HepG2 (cell line): ENCODE measurements at regions not wholly inside any gene's neighbourhood (a gene's known extent, or its start where the extent isn't known, plus 50 kb on each side); places are given as distances from the start of the nearest gene placed in this dataset.

ENCODE experiments used
- ATAC-seq: fragments of 200-7000 bp; cut with Tn5 transposase; 3 replicates; pipeline ENCODE4 v1.9.1; 2020; ENCODE audit warnings: mild to moderate bottlenecking, moderate library complexity
- BruUV-seq: library from RNA; stranded (reverse); fragments of 400-500 nt; replicated peaks from 2 replicates; lab custom pipeline; 2021; lab: Mats Ljungman, UMichigan
- CTCF ChIA-PET: fragments of 300-600 bp; formaldehyde crosslinking; extraction: SDS; loops from one replicate; lab custom pipeline; 2021; ENCODE audit warnings: low total read pairs, inconsistent platforms, low intra/inter-chr PET ratio; lab: Yijun Ruan, JAX
- POLR2A ChIA-PET: fragments of 350-600 bp; sonication (Branson Sonifier 250); formaldehyde crosslinking; loops from one replicate; lab custom pipeline; 2020; ENCODE audit warnings: antibody characterized with exemption, inconsistent platforms; lab: Yijun Ruan, JAX
- DNase-seq: peaks from one replicate; pipeline ENCODE4 v3.0.0-alpha.2; 2015; ENCODE audit warnings: low spot score
- FAIRE-seq: peaks from 3 replicates; lab custom pipeline; 2011; peaks lifted over from hg19 to GRCh38; lab: Jason Lieb, UNC
- H2AFZ ChIP-seq: one replicate; pipeline ENCODE4 v1.6.1; 2011; ENCODE audit warnings: low read length, inconsistent platforms
- H3K27ac ChIP-seq: fragments of 300-600 bp; 3 replicates; pipeline ENCODE4 v1.8.0; 2011; ENCODE audit warnings: mixed run types, mild to moderate bottlenecking, mixed read lengths, low read length, inconsistent platforms; ENCODE audit not compliant: insufficient read depth; ENCODE audit errors: extremely low read length
- H3K27me3 ChIP-seq, 2 experiments: fragments of 200-600 bp in 1 of 2; 2 replicates in 1 of 2; 3 replicates in 1 of 2; pipeline versions ENCODE4 v1.6.0 to v1.8.0; 2011; ENCODE audit warnings: low read length in 2 of 2, mild to moderate bottlenecking in 2 of 2, moderate library complexity in 2 of 2, inconsistent platforms in 1 of 2; ENCODE audit not compliant: insufficient read depth in 2 of 2, control insufficient read depth in 1 of 2
- H3K36me3 ChIP-seq, 2 experiments: fragments of 200-600 bp in 1 of 2; replicated peaks in 1 of 2; 2 replicates in 1 of 2; 3 replicates in 1 of 2; pipeline versions ENCODE4 v1.5.1 to v1.8.0; 2011; ENCODE audit warnings: low read length in 2 of 2, inconsistent platforms in 1 of 2; ENCODE audit not compliant: insufficient read depth in 2 of 2, control insufficient read depth in 1 of 2
- H3K4me1 ChIP-seq: 2 replicates; pipeline ENCODE4 v1.5.1; 2012; ENCODE audit warnings: low read length, inconsistent platforms; ENCODE audit not compliant: insufficient read depth
- H3K4me2 ChIP-seq: 2 replicates; pipeline ENCODE4 v1.6.0; 2011; ENCODE audit warnings: low read depth, low read length, inconsistent platforms
- H3K4me3 ChIP-seq, 3 experiments: fragments of 200-600 bp in 1 of 3; sonication (generic), shearing (Covaris generic) in 1 of 3; replicated peaks in 1 of 3; 2 replicates each; pipeline ENCODE4 v1.5.1; 2011 to 2016; ENCODE audit warnings: low read length in 3 of 3, inconsistent platforms in 2 of 3, low read depth in 2 of 3, mild to moderate bottlenecking in 2 of 3, control low read depth in 1 of 3, mixed read lengths in 1 of 3; ENCODE audit not compliant: insufficient read depth in 1 of 3
- H3K79me2 ChIP-seq: one replicate; pipeline ENCODE4 v1.6.1; 2011; ENCODE audit warnings: low read length, inconsistent platforms; ENCODE audit not compliant: insufficient read depth
- H3K9ac ChIP-seq: 2 replicates; pipeline ENCODE4 v1.6.0; 2011; ENCODE audit warnings: mild to moderate bottlenecking, low read depth, low read length, inconsistent platforms; ENCODE audit not compliant: insufficient read depth
- H3K9me3 ChIP-seq: 2 replicates; pipeline ENCODE4 v1.5.1; 2012; ENCODE audit warnings: mild to moderate bottlenecking, low read length
- H4K20me1 ChIP-seq: 2 replicates; pipeline ENCODE4 v1.6.0; 2011; ENCODE audit warnings: inconsistent platforms, mild to moderate bottlenecking, low read length, moderate library complexity; ENCODE audit not compliant: insufficient read depth
- ATF3 ChIP-seq: sonication (generic); formaldehyde crosslinking; IDR thresholded peaks from 2 replicates; pipeline ENCODE4 v1.4.0; 2020; ENCODE audit warnings: missing genetic modification reagents
- REXO4 ChIP-seq: sonication (generic); formaldehyde crosslinking; IDR thresholded peaks from 2 replicates; pipeline ENCODE4 v1.8.0; 2022; ENCODE audit warnings: missing genetic modification reagents, mild to moderate bottlenecking, borderline replicate concordance
- SNAPC2 ChIP-seq: sonication (generic); formaldehyde crosslinking; IDR thresholded peaks from 2 replicates; pipeline ENCODE4 v1.8.1; 2022; ENCODE audit warnings: mild to moderate bottlenecking, missing genetic modification reagents
- STAG1 ChIP-seq: sonication (generic); formaldehyde crosslinking; IDR thresholded peaks from 2 replicates; pipeline ENCODE4 v1.4.0; 2020; ENCODE audit warnings: missing genetic modification reagents
- ZNF558 ChIP-seq: sonication (generic); formaldehyde crosslinking; IDR thresholded peaks from 2 replicates; pipeline ENCODE4 v1.9.0; 2022; ENCODE audit warnings: mild to moderate bottlenecking, missing genetic modification reagents, borderline replicate concordance
- ZSCAN31 ChIP-seq: sonication (generic); formaldehyde crosslinking; IDR thresholded peaks from 2 replicates; pipeline ENCODE4 v1.5.0; 2020; ENCODE audit warnings: low read depth, mild to moderate bottlenecking, missing genetic modification reagents
- WGBS: methylation state at CpG from one replicate; pipeline ENCODE4 v1.1.6; 2017; ENCODE audit warnings: low lambda C conversion rate; 5-methylcytosine and 5-hydroxymethylcytosine counted together
- in situ Hi-C: cut with HindIII; loops from 2 replicates; pipeline ENCODE4 v1.10.0; 2017; ENCODE audit warnings: low pct_unique_long_range_greater_than_20kb; ENCODE audit not compliant: extremely low pct_ligation_motif_present
- intact Hi-C: fragments of 100-400 bp; cut with micrococcal nuclease; formaldehyde crosslinking; loops from one replicate; pipeline ENCODE4 v1.10.0; 2022; ENCODE audit not compliant: unreplicated experiment

DNA sequence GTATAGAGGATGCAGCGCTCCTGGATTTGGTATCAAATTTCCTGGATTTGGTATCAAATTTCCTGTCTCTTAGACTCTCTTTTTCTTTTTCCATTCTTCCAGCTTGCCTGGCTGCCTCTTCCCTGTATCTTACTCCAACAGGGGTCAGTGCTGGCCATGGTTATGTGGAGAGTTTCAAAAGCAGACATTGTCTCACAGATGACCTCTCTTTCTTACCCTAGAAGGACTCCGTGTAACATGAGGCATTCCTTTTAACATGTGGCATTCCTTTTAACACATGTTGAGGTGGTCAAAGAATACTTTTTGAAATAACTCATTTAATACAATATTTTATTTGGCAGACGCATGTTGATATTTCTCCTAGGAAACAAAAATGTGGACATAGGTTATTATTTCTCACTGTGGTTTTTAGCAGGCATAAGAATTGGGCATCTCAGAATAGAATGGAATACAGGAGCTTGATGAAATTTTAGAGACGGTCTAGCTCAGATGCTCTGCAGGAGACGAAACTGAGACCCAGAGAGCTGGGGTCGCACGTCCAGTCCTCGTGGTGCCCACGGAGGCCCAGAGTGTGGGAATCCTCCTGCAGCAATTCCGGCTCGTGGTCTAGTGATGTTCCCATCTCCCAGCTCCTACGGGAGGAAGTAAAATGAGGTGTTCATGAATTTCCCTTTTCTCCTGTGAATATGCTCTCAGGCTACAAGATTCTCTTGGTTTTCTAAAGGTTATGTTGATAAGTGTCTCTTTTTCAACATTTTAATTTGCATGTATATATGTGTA lies 59.6 kb upstream of the PITRM1 start:
- Histone ChIP-seq H3K36me3 (no peaks in the 10 kb centered on the region), H3K4me2 (no peak overlapping the region), H3K79me2 (no peaks in the 10 kb centered on the region), H3K9me3 (no peaks in the 10 kb centered on the region), H3K4me1 (no peaks in the 10 kb centered on the region), H4K20me1 (no peaks in the 10 kb centered on the region), H3K4me3 (no peak overlapping the region), H3K27me3 (peaks cover 0 to 36% of the 10 kb centered on the region in 2 experiments; a peak in 4 of 5 replicates), H3K9ac (no peak overlapping the region), H2AFZ (no peak overlapping the region), H3K27ac (no peak overlapping the region)
- no peak for DNase-seq
- TF ChIP-seq ATF3 (CRISPR knock-in tag): no peak
- TF ChIP-seq STAG1 (CRISPR knock-in tag): 0 out of 2 replicates have a peak, but pooled peaks have one; percentile 8
- intact Hi-C loops (loop anchor here (10.0 kb wide), 1 partner anchor 543 kb away; no protein-coding TSS in a partner anchor), in situ Hi-C loops (loop anchor here (25.0 kb wide), 1 partner anchor 530 kb away; no protein-coding TSS in a partner anchor)
- no TSS peak for BruUV-seq
- 13% methylated on average over 12 of the region's 12 CpGs for WGBS
- CTCF ChIA-PET: no interaction called here
- no peak for ATAC-seq
- POLR2A ChIA-PET: no interaction called here
- no peak for FAIRE-seq

DNA sequence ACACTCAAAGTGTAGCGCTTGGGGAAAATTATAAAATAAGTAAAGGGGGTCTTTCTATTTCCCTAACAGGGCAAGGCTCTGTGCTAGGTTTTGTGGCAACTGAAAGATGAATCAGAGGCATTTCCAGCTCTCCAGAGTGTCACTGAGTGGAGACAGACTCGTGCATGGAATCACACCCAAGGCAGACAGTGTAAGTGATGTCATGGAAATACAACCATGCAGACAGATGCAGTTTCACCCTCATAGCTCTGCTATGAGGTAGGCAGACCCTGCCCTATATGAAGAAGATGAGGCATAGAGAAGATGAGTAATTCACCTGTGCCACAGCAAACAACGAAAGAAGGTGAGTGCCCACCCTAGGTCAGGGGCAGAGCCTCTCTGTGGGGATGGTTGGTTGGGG lies 57.2 kb upstream of the PITRM1 start:
- Histone ChIP-seq H3K9me3 (no peaks in the 10 kb centered on the region), H3K36me3 (no peaks in the 10 kb centered on the region), H4K20me1 (no peaks in the 10 kb centered on the region), H3K9ac (no peak overlapping the region), H3K4me3 (no peak overlapping the region), H2AFZ (no peak overlapping the region)
- DNase-seq: no peak
- in situ Hi-C loops: loop anchor here (25.0 kb wide), 1 partner anchor 532 kb away; no protein-coding TSS in a partner anchor
- intact Hi-C loops: loop anchor here (10.0 kb wide), 1 partner anchor 545 kb away; no protein-coding TSS in a partner anchor
- TF ChIP-seq SNAPC2 (no peak), REXO4 (no peak), ZSCAN31 (CRISPR knock-in tag) (no peak), ZNF558 (CRISPR knock-in tag) (no peak)
- TF ChIP-seq, all 625 proteins: peak for 0
- H3K4me1 ChIP-seq: no peaks in the 10 kb centered on the region
- H3K27ac ChIP-seq: no peak overlapping the region
- POLR2A ChIA-PET: no interaction called here
- H3K27me3 ChIP-seq: peaks cover 0 to 27% of the 10 kb centered on the region in 2 experiments; a peak in 3 of 5 replicates
- CTCF ChIA-PET: no interaction called here
- H3K4me2 ChIP-seq: no peak overlapping the region
- H3K79me2 ChIP-seq: no peaks in the 10 kb centered on the region
- no peak for ATAC-seq
- BruUV-seq: no TSS peak
- WGBS: 0% methylated on average over 3 of the region's 3 CpGs
- no peak for FAIRE-seq
